NOMO-1 treated with dmso at 0.1 percent for 144 hours (cell line): ENCODE measurements at regions not wholly inside any gene's neighbourhood (a gene's known extent, or its start where the extent isn't known, plus 50 kb on each side); places are given as distances from the start of the nearest gene placed in this dataset.
"Not testable (repeated sequence)": the region's sequence is repeated elsewhere in the genome, so short reads cannot be mapped to it uniquely, and the experiment has no call there.

Experiments used
- DNase-seq: peaks from one replicate; lab custom pipeline; 2025; ENCODE audit not compliant: unreplicated experiment; lab: John Stamatoyannopoulos, UW

DNA sequence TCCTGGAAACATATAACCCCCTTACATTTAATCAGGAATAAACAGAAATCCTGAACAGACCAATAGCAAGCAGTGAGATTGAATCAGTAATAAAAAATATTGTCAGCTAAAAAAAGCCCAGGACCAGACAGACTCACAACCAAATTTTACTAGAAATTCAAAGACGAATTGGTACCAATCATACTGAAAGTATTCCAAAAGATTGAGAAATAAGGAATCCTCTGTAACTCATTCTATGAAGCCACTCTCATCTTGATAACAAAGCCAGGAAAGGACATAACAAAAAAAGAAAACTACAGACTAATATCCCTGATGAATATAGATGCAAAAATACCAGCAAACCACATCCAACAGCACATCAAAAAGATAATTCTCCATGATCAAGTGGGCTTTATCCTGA lies 714.0 kb downstream of the SEMA5A start:
- no peak for DNase-seq

GRCh38 chr5:8839361-8840055 lies 706.4 kb downstream of the SEMA5A start:
- no peak for DNase-seq

DNA sequence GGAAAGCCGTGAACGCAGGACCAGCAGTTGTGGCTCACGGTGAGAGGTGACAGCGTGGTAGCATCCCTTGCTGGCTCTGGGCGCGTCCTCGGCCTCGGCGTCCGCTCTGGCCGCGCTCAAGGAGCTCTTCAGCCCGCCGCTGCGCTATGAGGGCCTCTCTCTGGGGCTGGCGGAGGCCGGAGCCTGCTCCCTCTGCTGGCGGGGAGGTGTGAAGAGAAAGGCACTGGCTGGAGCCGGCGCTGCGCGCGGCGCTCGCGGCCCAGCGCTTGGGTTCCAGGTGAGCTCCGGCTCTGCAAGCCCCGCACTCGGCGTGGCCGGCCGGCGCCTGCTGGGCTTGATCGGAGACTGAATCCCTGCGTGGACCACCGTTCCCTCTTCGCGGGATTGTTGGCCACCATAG lies 705.6 kb downstream of the SEMA5A start:
- DNase-seq, result no peak

- not testable (repeated sequence) for DNase-seq
Observed at GRCh38 chr5:8840746-8841145, 705.1 kb downstream of the SEMA5A start.

DNA sequence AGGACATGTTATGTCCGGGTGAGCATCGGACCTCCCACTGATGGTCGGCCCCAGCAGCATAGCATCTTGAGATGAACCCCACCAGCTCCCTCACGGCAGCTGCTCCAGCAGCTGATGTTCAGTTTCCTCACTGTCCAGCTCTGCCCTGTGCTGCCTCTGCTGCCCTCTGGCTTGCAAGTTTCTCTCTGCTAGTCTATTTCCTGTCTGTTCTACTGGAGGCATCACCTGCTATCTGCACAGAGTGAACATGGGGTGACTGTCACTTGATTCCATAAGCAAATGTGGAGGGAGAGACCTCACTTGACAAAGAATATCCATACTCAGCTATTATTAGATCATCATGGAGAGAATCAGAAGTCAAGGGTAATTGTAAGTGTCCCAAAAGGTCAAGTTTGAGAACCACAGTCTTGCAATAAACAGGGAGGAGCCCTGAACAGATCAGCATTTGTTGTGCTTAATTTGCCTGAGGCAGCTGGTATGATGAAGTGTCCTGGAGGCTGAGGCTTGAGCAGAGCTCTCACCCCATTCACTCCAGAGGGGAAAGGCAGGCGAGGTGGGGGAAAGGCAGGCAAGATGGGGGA lies 702.8 kb downstream of the SEMA5A start:
- DNase-seq, result no peak

GRCh38 chr5:8843771-8844170 lies 702.1 kb downstream of the SEMA5A start:
- no peak for DNase-seq

DNA sequence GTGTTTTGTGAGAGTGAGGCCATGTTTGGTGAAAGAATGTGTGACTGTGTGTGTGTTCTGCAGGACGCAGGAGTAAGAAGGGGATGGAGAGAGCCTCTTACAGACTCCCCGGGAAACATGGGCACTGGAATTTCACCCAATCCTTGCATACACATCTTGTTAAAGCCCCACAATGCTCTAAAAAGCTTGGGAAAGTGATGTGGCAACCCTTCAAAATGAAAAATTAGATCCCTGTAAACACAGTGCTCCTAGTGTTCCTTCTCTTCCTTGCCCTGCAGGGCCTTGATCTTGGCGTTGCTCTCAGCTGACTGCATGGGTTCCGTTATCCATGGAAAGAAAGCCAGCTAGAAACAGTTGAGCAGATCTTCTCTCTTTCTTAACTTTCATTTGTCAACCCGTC lies 701.7 kb downstream of the SEMA5A start:
- no peak for DNase-seq

DNA sequence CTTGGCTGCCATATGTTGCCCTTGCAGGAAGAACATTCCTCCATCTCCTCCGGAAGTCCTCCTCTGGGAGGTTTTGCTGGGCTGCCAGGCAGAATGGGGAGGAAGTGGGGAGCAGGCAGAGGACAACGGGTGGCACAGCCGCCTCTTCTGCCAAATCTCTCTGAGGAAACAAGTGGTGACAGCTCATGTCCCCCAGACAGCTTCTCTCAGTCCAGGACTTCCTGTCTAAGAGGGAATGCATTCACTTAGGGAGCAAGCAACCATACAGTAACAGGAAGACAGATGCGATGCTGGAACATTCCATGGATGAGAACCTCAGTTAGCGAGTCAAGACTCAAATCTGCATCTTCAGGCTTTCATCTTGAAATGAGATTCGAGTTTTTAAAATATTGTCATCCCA lies 701.0 kb downstream of the SEMA5A start:
- DNase-seq, result no peak

DNA sequence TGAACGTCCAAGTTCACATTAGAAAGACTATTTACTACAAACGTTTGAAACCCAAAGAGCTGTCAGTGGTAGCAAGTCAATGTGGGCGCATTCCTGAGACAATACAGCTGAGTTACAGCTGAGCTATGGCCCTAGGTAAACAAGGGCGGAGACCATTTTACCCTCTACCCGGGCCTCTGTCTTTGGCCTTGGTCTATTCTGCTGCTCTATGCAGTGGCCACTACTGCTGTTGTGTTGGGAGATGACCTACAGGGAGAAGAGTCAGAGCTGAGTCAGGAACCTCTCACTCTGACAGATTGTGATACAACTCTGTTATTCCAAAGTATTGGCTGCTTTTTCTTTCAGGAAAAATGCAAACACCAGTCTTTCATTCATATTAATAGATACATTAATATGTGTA lies 700.6 kb downstream of the SEMA5A start:
- no peak for DNase-seq

GRCh38 chr5:8848366-8848765 lies 697.5 kb downstream of the SEMA5A start:
- no peak for DNase-seq

GRCh38 chr5:8848997-8849594 lies 696.8 kb downstream of the SEMA5A start:
- DNase-seq, result no peak

GRCh38 chr5:8851101-8851500 lies 694.8 kb downstream of the SEMA5A start:
- no peak for DNase-seq

DNA sequence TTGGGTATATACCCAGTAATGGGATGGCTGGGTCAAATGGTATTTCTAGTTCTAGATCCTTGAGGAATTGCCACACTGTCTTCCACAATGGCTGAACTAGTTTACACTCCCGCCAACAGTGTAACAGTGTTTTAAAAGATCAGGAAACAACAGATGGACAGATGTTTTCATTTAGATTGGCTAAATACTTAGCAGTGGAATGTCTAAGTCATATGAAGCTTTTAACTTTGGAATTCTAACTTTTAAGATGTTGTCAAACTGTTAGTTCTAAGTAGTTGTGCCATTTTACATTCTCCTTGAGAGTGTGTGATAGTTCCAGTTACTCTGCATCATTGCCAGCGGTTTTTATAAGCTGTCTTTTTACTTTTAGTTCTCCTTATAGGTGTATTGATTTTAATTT lies 688.8 kb downstream of the SEMA5A start:
- DNase-seq, result no peak

DNA sequence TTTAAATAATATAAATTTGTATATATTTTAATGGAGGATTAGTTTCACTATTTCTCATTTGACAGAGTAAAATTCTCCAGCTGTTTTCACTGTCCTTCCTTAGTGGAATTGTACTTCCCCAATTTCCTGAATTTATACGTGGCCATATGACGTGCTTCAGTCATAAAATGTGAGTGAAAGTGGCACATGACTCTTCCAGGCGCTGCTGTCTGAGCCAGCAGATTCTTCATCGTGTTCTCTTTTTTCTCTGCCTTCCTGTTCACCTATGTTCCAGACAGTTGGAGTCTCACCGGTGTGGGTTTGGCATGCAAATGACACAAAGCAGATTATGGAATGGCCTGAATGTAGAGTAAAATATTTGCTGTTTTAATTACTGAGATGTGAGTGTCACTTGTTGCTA lies 684.1 kb downstream of the SEMA5A start:
- no peak for DNase-seq

DNA sequence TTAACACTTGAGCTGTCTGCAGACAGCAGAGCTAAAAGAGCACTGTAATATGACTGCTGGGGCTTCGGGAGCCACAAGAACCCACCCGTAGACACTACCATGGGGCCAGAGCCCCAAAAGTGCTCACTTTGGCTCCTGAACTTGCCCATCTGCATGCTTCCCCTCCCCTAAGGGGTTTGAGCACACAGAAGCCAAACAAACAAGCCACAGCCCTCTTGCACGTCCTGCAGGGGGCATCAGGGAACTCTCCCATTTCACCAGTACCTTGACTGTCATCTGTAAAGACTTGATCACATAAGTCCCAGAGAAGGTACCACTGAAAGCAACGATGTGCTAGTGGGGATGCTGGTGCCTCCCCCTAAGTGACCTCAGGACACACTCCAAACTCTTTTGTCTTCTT lies 681.8 kb downstream of the SEMA5A start:
- DNase-seq, result no peak

DNA sequence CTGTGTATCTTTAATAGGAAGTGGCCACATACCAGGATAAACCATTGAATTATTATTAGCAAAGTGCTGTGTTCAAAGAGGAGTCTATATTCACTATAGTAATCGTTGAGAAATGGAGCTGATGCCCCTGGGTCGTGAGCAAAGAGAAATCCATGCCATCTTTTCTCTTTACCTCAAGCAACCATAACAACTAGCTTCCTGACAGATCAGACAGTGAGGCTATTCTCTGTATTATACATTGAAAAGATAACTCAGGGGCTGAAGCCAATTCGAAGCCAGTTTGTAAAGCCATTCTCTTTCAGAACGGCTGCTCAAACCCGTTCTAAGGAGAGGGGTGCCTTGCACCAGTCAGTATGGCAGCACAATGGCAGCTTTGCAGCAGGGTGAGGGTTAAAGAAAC lies 680.6 kb downstream of the SEMA5A start:
- no peak for DNase-seq

GRCh38 chr5:8865686-8866374 lies 680.0 kb downstream of the SEMA5A start:
- no peak for DNase-seq

GRCh38 chr5:8868283-8868682 lies 677.6 kb downstream of the SEMA5A start:
- DNase-seq, result no peak

DNA sequence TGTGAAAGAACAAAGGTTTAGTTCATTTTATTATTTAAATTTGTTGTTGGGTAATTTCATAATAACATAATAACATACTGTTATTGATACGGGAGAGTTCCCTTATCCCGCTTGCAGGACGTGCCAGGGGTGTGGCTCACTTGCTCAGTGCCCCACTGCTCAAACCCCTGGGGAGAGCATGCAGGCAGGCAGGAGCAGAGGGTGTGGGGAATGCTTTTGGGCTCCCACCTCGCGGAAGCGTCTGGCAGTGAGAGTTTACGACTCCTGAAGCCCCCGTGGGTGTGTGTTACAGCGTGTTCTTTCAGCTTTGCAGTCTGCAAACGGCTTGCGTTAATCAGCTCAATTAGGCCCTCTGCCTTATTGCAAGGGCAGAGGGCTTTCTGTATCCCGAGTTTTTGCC lies 675.9 kb downstream of the SEMA5A start:
- DNase-seq, result no peak

DNA sequence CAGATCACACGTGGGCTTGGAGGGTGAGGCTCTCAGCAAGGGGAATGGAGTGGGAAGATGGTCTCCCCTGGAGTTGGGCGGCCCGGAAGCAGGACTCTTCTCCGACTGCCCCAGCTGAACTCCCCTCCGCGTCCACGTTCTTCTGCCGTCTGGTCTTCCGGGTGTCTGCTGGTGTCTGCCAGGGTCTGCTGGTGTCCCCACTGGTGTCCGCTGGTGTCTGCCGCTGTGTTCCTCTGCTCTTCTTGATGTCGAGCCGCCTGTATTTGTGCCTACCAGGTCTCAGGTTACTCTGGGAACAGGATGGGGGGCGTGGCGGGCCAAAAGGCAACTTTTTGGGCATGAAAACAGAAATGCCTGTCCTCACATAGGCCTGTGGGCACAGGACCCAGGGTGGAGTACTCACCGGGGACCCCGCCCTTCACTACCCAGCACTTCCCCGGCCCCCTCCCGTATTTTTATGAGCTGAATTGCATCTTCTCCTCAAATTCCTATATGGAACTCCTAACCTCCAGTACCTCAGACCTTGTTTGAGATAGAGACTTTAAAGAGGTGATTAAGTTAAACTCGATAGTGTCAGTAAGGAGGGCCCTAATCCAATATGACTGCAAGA lies 675.4 kb downstream of the SEMA5A start:
- no peak for DNase-seq

- no peak for DNase-seq
Observed at GRCh38 chr5:8870959-8871355, 674.9 kb downstream of the SEMA5A start.

GRCh38 chr5:8871446-8871845 lies 674.4 kb downstream of the SEMA5A start:
- DNase-seq, result no peak
